H1 (cell line): ENCODE measurements at regions not wholly inside any gene's neighbourhood (a gene's known extent, or its start where the extent isn't known, plus 50 kb on each side); places are given as distances from the start of the nearest gene placed in this dataset.

Source experiments
- CBX8 ChIP-seq: fragments of 300-800, 300-1000 bp; sonication (generic); IDR thresholded peaks from 2 replicates; pipeline ENCODE4 v1.7.1; 2016; ENCODE audit warnings: low read depth, low read length, borderline replicate concordance
- CHD2 ChIP-seq: IDR thresholded peaks from 2 replicates; pipeline ENCODE4 v1.6.1; 2012; ENCODE audit warnings: low read length, improper control_type of control experiment
- JUN ChIP-seq: IDR thresholded peaks from 2 replicates; pipeline ENCODE4 v1.6.1; 2011; ENCODE audit warnings: low read depth, mild to moderate bottlenecking, improper control_type of control experiment, low read length
- KDM5A ChIP-seq: fragments of 200-600 bp; IDR thresholded peaks from 2 replicates; pipeline ENCODE4 v1.7.1; 2012; ENCODE audit warnings: mild to moderate bottlenecking, low read length, inconsistent platforms, mixed read lengths
- POLR2A ChIP-seq, 2 experiments: IDR thresholded peaks; 1 replicate in 1 of 2; 2 replicates in 1 of 2; pipeline ENCODE4 v1.6.1; 2011; ENCODE audit warnings: low read depth in 2 of 2, low read length in 2 of 2, mild to moderate bottlenecking in 2 of 2; ENCODE audit errors: control extremely low read depth in 1 of 2
- POLR2AphosphoS5 ChIP-seq: IDR thresholded peaks from 2 replicates; pipeline ENCODE4 v1.6.1; 2011; ENCODE audit warnings: low read depth, low read length
- POU5F1 ChIP-seq: IDR thresholded peaks from 2 replicates; pipeline ENCODE4 v1.6.1; 2011; ENCODE audit warnings: low read depth, mild to moderate bottlenecking, low read length, moderate library complexity
- RXRA ChIP-seq: IDR thresholded peaks from 2 replicates; pipeline ENCODE4 v1.6.1; 2011; ENCODE audit warnings: low read depth, mild to moderate bottlenecking, low read length, moderate library complexity; ENCODE audit not compliant: insufficient read depth
- SIN3A ChIP-seq, 2 experiments: IDR thresholded peaks in 1 of 2; conservative IDR thresholded peaks in 1 of 2; 2 replicates each; pipeline ENCODE4 v1.6.1; 2011 to 2012; ENCODE audit warnings: low read length in 2 of 2, improper control_type of control experiment in 1 of 2, low read depth in 1 of 2, mild to moderate bottlenecking in 1 of 2
- YY1 ChIP-seq: IDR thresholded peaks from 2 replicates; pipeline ENCODE4 v1.6.1; 2011; ENCODE audit warnings: low read depth, mild to moderate bottlenecking, low read length
- TF ChIP-seq, protein P1 (sequence below), 3 experiments: IDR thresholded peaks; 1 replicate in 2 of 3; 2 replicates in 1 of 3; pipeline versions ENCODE4 v1.5.1 to v1.6.1; 2011; ENCODE audit warnings: low read length in 3 of 3, mild to moderate bottlenecking in 3 of 3, inconsistent platforms in 2 of 3, low read depth in 1 of 3, moderate library complexity in 1 of 3; ENCODE audit not compliant: insufficient read depth in 1 of 3; ENCODE audit errors: control extremely low read depth in 1 of 3

- TF ChIP-seq YY1: no peak
- TF ChIP-seq RXRA: no peak
- TF ChIP-seq SIN3A (conservative IDR thresholded peaks at IDR 0.05 in 1 of 2, IDR thresholded peaks at IDR 0.05 in 1 of 2; ENCODE audit: low read depth in 1 of 2, low read length in 2 of 2): no peak
- no peak for TF ChIP-seq CHD2
- no peak for TF ChIP-seq POLR2AphosphoS5
- TF ChIP-seq, protein P1, sequence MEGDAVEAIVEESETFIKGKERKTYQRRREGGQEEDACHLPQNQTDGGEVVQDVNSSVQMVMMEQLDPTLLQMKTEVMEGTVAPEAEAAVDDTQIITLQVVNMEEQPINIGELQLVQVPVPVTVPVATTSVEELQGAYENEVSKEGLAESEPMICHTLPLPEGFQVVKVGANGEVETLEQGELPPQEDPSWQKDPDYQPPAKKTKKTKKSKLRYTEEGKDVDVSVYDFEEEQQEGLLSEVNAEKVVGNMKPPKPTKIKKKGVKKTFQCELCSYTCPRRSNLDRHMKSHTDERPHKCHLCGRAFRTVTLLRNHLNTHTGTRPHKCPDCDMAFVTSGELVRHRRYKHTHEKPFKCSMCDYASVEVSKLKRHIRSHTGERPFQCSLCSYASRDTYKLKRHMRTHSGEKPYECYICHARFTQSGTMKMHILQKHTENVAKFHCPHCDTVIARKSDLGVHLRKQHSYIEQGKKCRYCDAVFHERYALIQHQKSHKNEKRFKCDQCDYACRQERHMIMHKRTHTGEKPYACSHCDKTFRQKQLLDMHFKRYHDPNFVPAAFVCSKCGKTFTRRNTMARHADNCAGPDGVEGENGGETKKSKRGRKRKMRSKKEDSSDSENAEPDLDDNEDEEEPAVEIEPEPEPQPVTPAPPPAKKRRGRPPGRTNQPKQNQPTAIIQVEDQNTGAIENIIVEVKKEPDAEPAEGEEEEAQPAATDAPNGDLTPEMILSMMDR (IDR thresholded peaks at IDR 0.05; ENCODE audit: control extremely low read depth in 1 of 3, insufficient read depth in 1 of 3, low read depth in 1 of 3, low read length in 3 of 3): no peak
- no peak for TF ChIP-seq POLR2A (IDR thresholded peaks at IDR 0.05; ENCODE audit: control extremely low read depth in 1 of 2, low read depth in 2 of 2, low read length in 2 of 2)
- no peak for TF ChIP-seq KDM5A
- no peak for TF ChIP-seq POU5F1
- no peak for TF ChIP-seq CBX8
- TF ChIP-seq JUN: no peak
Observed at GRCh38 chr5:163631856-163632255, 126.4 kb downstream of the MAT2B start.
